HFFc6 (cell line): ENCODE measurements at regions not wholly inside any gene's neighbourhood (a gene's known extent, or its start where the extent isn't known, plus 50 kb on each side); places are given as distances from the start of the nearest gene placed in this dataset.

Source experiments
- DNase-seq: peaks from one replicate; pipeline ENCODE4 v3.0.0-alpha.2; 2018
- H3K27ac Mint-ChIP-seq: 2 replicates; pipeline ENCODE4 v1.8.0; 2020; ENCODE audit warnings: mild to moderate bottlenecking, mixed read lengths
- H3K27me3 Mint-ChIP-seq: 2 replicates; pipeline ENCODE4 v1.8.0; 2021; ENCODE audit warnings: mild to moderate bottlenecking, moderate library complexity, mixed read lengths; ENCODE audit not compliant: insufficient read depth
- H3K36me3 Mint-ChIP-seq: 2 replicates; pipeline ENCODE4 v1.8.0; 2021; ENCODE audit warnings: low read depth, mixed read lengths
- H3K4me1 Mint-ChIP-seq: 2 replicates; pipeline ENCODE4 v1.8.0; 2020; ENCODE audit warnings: low read depth, mixed read lengths
- H3K4me3 Mint-ChIP-seq: 2 replicates; pipeline ENCODE4 v1.8.0; 2020; ENCODE audit warnings: mild to moderate bottlenecking, moderate library complexity, mixed read lengths
- H3K9me3 Mint-ChIP-seq: 2 replicates; pipeline ENCODE4 v1.8.0; 2020; ENCODE audit warnings: mild to moderate bottlenecking, mixed read lengths
- TF ChIP-seq, protein P1 (sequence below): fragments of 200-600 bp; sonication (generic); IDR thresholded peaks from 2 replicates; pipeline ENCODE4 v1.5.0; 2021; ENCODE audit warnings: antibody characterized with exemption, mild to moderate bottlenecking

DNA sequence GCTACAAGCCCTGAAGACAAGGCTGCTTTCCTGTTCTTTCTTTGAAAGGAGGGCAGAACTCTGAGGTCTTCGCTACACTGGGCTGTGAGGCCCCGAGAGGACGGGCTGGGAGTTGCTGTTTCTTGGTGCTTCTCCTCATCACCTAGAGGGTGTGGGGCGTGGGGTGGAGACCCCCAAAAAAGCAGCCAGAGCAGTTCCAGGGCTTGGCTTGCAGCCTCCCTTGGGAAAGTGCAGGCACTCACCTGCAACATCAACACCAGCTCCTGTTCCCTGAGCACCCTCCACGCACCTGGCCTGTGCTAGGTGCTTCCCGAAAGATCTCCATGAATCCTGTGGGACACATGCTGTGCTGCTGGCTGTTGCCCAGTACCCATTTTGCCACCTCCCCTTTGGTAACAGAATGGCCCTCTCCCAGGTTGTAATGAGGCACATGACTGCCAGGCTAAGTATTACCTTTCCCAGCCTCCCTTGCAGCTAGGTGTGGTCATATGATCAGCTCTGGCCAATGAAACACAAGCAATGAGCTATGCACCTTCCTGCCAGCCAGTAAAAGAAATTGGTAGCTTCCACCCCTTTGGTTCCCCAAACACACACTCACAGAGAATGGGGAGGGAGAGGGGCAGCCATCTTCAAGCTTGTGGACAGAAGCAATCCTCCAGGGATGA, 146.0 kb downstream of the C9orf50 start:
- TF ChIP-seq, protein P1, sequence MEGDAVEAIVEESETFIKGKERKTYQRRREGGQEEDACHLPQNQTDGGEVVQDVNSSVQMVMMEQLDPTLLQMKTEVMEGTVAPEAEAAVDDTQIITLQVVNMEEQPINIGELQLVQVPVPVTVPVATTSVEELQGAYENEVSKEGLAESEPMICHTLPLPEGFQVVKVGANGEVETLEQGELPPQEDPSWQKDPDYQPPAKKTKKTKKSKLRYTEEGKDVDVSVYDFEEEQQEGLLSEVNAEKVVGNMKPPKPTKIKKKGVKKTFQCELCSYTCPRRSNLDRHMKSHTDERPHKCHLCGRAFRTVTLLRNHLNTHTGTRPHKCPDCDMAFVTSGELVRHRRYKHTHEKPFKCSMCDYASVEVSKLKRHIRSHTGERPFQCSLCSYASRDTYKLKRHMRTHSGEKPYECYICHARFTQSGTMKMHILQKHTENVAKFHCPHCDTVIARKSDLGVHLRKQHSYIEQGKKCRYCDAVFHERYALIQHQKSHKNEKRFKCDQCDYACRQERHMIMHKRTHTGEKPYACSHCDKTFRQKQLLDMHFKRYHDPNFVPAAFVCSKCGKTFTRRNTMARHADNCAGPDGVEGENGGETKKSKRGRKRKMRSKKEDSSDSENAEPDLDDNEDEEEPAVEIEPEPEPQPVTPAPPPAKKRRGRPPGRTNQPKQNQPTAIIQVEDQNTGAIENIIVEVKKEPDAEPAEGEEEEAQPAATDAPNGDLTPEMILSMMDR = no peak
- DNase-seq = no peak
- Mint-ChIP-seq H3K4me3 (no peak overlapping the region), H3K36me3 (no peaks in the 10 kb centered on the region), H3K9me3 (peaks cover 5% of the 10 kb centered on the region; the same call in 1 of the 2 replicates), H3K27me3 (peaks cover 3% of the 10 kb centered on the region), H3K4me1 (peaks cover 55% of the 10 kb centered on the region), H3K27ac (peak overlapping the region; percentile 72; the same call in 1 of the 2 replicates)

DNA sequence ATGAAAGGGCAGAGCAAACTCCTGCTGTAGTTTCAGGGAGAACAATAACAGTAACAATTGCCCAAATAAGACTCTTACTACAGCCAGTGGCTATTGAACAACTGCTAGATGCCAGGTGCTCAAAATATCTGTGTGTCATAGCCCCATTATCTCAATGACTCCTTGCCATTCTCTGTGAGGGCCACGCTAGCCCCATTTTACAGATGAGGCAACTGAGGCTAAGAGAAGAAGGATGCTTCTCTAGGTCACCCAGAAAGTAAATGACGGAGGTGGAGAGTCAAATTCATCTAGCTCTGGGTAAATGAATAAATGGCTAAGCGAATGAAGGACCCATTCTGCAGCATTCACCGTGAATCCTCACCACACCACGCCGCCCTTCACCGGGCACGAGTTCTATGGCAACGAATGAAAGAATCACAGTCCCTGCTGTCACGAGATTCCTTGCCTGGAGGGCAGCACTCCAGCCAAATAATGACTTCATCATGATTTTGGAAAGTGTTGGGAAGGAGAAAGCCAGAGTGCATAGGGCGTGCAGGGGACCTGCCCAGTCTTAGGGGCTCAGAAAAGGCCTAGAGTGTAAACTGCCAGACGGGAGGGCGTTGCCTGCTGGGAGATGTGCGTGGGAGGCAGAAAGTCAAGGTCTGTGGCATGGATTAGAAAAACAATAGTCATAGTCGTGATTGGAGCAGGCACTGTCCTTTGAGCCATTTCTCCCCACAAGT, 147.2 kb downstream of the C9orf50 start:
- H3K36me3 Mint-ChIP-seq = no peaks in the 10 kb centered on the region
- H3K9me3 Mint-ChIP-seq = peaks cover 5% of the 10 kb centered on the region; the same call in 1 of the 2 replicates
- H3K27me3 Mint-ChIP-seq = peaks cover 2% of the 10 kb centered on the region; the same call in 1 of the 2 replicates
- TF ChIP-seq, protein P1 = no peak
- peak overlapping the region; percentile 72 for H3K27ac Mint-ChIP-seq
- H3K4me1 Mint-ChIP-seq = peaks cover 45% of the 10 kb centered on the region
- no peak for DNase-seq
- no peak overlapping the region for H3K4me3 Mint-ChIP-seq

DNA sequence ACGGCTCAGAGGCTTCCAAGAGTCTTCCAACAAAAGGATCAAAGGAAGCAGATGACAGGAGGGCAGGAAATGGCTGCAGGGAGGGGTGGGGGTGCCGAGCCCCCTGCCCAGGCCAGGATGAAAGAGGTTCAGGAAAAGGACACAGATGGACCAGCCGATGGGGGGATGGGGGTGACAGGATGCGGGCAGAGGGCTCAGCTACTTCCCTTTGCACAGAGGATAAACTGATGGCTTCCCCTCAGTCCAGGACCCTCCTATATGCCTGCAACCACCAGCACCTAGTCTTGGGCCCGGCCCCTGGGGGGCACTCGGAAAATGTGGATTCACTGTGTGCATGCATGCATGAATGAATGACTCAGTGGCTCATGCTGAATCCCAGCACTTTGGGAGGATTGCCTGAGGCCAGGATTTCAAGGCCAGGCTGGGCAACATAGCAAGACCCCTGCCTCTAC, 148.2 kb downstream of the C9orf50 start:
- Mint-ChIP-seq H3K9me3 (peaks cover 5% of the 10 kb centered on the region; the same call in 1 of the 2 replicates), H3K27ac (no peak overlapping the region), H3K4me3 (no peak overlapping the region), H3K27me3 (peaks cover 2% of the 10 kb centered on the region; the same call in 1 of the 2 replicates), H3K36me3 (no peaks in the 10 kb centered on the region), H3K4me1 (peaks cover 41% of the 10 kb centered on the region)
- DNase-seq = no peak
- TF ChIP-seq, protein P1 = no peak

DNA sequence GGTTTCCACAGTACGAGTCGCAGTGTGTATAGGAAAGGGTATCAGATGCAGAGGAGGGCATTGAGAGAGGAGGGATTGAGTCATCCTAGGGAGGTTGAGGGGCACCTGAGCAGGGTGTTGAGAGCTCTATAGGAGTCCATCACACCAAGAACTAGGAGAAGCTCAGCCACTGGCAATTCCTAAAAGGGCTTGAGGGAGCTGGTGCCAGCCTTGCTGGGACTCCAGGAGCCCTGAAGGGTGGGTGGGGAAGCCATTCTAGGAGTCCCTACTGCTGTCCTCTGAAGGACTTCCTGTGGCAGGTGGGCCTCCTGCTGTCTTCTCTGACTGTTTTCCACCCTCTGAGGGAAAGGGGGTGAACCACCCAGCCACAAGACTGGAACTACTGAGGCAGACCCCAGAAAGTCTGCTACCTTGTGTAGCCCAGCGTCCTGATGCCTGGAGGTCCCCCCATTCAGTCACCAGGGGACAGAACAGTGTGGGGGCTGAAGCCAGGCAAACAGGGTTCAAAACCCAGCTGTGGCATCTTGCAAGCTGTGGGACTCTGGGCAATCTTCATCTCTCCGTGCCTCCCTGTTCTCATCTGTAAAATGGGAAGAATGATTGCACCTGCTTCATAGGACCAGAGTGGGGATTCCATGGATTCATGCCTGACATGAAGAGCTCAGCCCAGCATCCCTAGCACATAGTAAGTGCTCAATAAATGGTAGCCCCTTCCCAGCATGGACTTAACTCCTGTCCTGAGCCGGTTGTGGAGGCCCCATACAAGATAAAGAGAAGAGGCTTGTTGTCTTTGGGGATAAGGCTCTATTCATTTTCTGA, 149.5 kb downstream of the C9orf50 start:
- peaks cover 31% of the 10 kb centered on the region for H3K4me1 Mint-ChIP-seq
- peak overlapping the region; percentile 68 for H3K27ac Mint-ChIP-seq

DNA sequence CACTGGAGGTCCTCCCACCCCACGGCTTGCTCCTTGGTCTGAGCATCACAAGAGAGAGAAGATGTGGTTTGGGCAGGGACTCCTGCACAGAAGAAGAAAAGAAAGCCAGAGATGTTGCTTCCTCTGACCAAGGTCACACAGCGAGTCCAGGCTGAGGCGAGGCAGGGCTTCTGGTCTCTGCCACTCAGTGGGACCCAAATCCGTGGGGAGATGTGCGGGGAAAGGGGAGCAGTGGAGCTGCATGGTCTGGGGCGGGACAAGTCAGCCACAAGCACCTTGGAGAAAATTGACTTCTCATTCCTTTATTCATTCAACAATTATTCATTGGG, 150.9 kb downstream of the C9orf50 start:
- no peaks in the 10 kb centered on the region for H3K27me3 Mint-ChIP-seq
- TF ChIP-seq, protein P1 = no peak
- H3K4me3 Mint-ChIP-seq = no peak overlapping the region
- peak overlapping the region; percentile 68 for H3K27ac Mint-ChIP-seq
- peaks cover under 1% of the 10 kb centered on the region; the same call in 1 of the 2 replicates for H3K9me3 Mint-ChIP-seq
- DNase-seq = no peak
- no peaks in the 10 kb centered on the region for H3K36me3 Mint-ChIP-seq
- H3K4me1 Mint-ChIP-seq = peaks cover 45% of the 10 kb centered on the region

More for the DNA sequence above, 149.5 kb downstream of the C9orf50 start:
- TF ChIP-seq, protein P1 = no peak
- H3K27me3 Mint-ChIP-seq = no peaks in the 10 kb centered on the region
- H3K9me3 Mint-ChIP-seq = peaks cover 5% of the 10 kb centered on the region; the same call in 1 of the 2 replicates
- no peaks in the 10 kb centered on the region for H3K36me3 Mint-ChIP-seq
- no peak overlapping the region for H3K4me3 Mint-ChIP-seq
- DNase-seq = no peak
